ENCODE measurements at regions not wholly inside any gene's neighbourhood (a gene's known extent, or its start where the extent isn't known, plus 50 kb on each side); places are given as distances from the start of the nearest gene placed in this dataset.

GRCh38 chr10:109250152-109250551, 673.2 kb downstream of the XPNPEP1 start:
- TF ChIP-seq, protein P1, sequence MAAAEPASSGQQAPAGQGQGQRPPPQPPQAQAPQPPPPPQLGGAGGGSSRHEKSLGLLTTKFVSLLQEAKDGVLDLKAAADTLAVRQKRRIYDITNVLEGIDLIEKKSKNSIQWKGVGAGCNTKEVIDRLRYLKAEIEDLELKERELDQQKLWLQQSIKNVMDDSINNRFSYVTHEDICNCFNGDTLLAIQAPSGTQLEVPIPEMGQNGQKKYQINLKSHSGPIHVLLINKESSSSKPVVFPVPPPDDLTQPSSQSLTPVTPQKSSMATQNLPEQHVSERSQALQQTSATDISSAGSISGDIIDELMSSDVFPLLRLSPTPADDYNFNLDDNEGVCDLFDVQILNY (CRISPR knock-in tag; IDR thresholded peaks at IDR 0.05): no peak
- TF ChIP-seq, protein P2, sequence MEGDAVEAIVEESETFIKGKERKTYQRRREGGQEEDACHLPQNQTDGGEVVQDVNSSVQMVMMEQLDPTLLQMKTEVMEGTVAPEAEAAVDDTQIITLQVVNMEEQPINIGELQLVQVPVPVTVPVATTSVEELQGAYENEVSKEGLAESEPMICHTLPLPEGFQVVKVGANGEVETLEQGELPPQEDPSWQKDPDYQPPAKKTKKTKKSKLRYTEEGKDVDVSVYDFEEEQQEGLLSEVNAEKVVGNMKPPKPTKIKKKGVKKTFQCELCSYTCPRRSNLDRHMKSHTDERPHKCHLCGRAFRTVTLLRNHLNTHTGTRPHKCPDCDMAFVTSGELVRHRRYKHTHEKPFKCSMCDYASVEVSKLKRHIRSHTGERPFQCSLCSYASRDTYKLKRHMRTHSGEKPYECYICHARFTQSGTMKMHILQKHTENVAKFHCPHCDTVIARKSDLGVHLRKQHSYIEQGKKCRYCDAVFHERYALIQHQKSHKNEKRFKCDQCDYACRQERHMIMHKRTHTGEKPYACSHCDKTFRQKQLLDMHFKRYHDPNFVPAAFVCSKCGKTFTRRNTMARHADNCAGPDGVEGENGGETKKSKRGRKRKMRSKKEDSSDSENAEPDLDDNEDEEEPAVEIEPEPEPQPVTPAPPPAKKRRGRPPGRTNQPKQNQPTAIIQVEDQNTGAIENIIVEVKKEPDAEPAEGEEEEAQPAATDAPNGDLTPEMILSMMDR (IDR thresholded peaks at IDR 0.05): no peak
- TF ChIP-seq JUN (CRISPR knock-in tag; IDR thresholded peaks at IDR 0.05) (no peak), EMX1 (CRISPR knock-in tag; IDR thresholded peaks at IDR 0.05) (no peak)
- TF ChIP-seq, protein P3, sequence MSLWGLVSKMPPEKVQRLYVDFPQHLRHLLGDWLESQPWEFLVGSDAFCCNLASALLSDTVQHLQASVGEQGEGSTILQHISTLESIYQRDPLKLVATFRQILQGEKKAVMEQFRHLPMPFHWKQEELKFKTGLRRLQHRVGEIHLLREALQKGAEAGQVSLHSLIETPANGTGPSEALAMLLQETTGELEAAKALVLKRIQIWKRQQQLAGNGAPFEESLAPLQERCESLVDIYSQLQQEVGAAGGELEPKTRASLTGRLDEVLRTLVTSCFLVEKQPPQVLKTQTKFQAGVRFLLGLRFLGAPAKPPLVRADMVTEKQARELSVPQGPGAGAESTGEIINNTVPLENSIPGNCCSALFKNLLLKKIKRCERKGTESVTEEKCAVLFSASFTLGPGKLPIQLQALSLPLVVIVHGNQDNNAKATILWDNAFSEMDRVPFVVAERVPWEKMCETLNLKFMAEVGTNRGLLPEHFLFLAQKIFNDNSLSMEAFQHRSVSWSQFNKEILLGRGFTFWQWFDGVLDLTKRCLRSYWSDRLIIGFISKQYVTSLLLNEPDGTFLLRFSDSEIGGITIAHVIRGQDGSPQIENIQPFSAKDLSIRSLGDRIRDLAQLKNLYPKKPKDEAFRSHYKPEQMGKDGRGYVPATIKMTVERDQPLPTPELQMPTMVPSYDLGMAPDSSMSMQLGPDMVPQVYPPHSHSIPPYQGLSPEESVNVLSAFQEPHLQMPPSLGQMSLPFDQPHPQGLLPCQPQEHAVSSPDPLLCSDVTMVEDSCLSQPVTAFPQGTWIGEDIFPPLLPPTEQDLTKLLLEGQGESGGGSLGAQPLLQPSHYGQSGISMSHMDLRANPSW (CRISPR knock-in tag; conservative IDR thresholded peaks at IDR 0.05; ENCODE audit: low read depth): no peak

Data from WTC11 (cell line).